ENCODE measurements at regions not wholly inside any gene's neighbourhood (a gene's known extent, or its start where the extent isn't known, plus 50 kb on each side); places are given as distances from the start of the nearest gene placed in this dataset.

DNA sequence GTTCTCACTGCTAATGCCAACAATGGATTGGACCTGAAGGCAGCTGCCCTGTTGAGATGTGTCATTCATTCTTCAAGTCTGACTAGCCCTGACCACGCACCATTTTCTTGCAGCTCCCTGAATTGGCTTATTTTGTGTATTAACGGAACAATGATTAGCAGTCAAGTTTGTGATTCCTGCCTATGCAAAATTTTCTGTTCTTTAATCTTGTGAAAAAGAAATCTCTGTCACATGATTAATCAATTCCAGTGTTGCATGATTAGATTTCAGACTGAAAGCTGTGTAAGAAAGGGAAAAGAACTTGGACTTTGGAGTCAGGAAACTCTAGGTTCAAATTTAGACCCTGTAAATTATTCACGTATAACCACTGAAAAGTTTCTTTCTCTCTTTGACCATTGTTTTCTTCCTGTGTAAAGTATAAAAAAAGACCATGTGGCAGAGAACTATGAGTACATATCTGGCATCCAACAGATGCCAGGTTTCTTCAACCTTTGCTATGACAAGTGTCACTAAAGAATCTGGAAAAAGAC, 64.5 kb upstream of the SLC10A2 start:
- DNase-seq (ENCODE audit: low read depth): no peak

GRCh38 chr13:103130146-103130545, 63.9 kb upstream of the SLC10A2 start:
- no peak for DNase-seq (ENCODE audit: low read depth)

All from GM04503 (cell line).